Peyer's patch (tissue), 4 donors: ENCODE measurements at regions not wholly inside any gene's neighbourhood (a gene's known extent, or its start where the extent isn't known, plus 50 kb on each side); places are given as distances from the start of the nearest gene placed in this dataset.

Source experiments
- DNase-seq, 3 donors: peaks; one replicate each; pipeline ENCODE4 v3.0.0-alpha.2; 2017 to 2019
- H3K27ac ChIP-seq, 4 donors: fragments of 200-600 bp; sonication (generic); one replicate each; pipeline ENCODE4 v1.5.1; 2016 to 2019
- H3K27me3 ChIP-seq, 2 donors: fragments of 200-600 bp; sonication (generic); one replicate each; pipeline ENCODE4 v1.5.1; 2019
- H3K36me3 ChIP-seq, 3 donors: fragments of 200-600 bp; sonication (generic); one replicate each; pipeline ENCODE4 v1.5.1; 2016 to 2019
- H3K4me1 ChIP-seq, 4 donors: fragments of 200-600 bp; sonication (generic); one replicate each; pipeline ENCODE4 v1.5.1; 2016 to 2019
- H3K4me3 ChIP-seq, 4 donors: fragments of 200-600 bp; sonication (generic); 1 replicate in 3 of 4; 2 replicates in 1 of 4; pipeline ENCODE4 v1.5.1; 2016 to 2019; ENCODE audit warnings: mild to moderate bottlenecking in 1 of 4
- H3K9me3 ChIP-seq, 4 donors: fragments of 200-600 bp; sonication (generic); one replicate each; pipeline ENCODE4 v1.5.1; 2016 to 2019; ENCODE audit warnings: mild to moderate bottlenecking in 1 of 4
- CTCF ChIP-seq, 6 experiments: fragments of 450-650 bp in 4 of 6; fragments of 200-600 bp in 2 of 6; sonication (generic) in 1 of 6; IDR thresholded peaks; one replicate each; pipeline ENCODE4 v1.5.1; 2017 to 2019; ENCODE audit warnings: antibody characterized with exemption in 6 of 6, mild to moderate bottlenecking in 3 of 6, moderate library complexity in 1 of 6
- POLR2A ChIP-seq, 2 donors: fragments of 450-650 bp; IDR thresholded peaks; one replicate each; pipeline ENCODE4 v1.5.1; 2017; ENCODE audit warnings: antibody characterized with exemption in 2 of 2, mild to moderate bottlenecking in 2 of 2, moderate library complexity in 2 of 2

GRCh38 chr4:96012687-96013086, 172.8 kb downstream of the PDHA2 start:
- no peak for DNase-seq
- Histone ChIP-seq H3K36me3 (no peaks in the 10 kb centered on the region), H3K9me3 (no peaks in the 10 kb centered on the region), H3K27me3 (no peaks in the 10 kb centered on the region), H3K4me1 (no peaks in the 10 kb centered on the region), H3K27ac (no peak overlapping the region), H3K4me3 (no peak overlapping the region)
- no peak for TF ChIP-seq CTCF (IDR thresholded peaks at IDR 0.05)
- no peak for TF ChIP-seq POLR2A (IDR thresholded peaks at IDR 0.05)

DNA sequence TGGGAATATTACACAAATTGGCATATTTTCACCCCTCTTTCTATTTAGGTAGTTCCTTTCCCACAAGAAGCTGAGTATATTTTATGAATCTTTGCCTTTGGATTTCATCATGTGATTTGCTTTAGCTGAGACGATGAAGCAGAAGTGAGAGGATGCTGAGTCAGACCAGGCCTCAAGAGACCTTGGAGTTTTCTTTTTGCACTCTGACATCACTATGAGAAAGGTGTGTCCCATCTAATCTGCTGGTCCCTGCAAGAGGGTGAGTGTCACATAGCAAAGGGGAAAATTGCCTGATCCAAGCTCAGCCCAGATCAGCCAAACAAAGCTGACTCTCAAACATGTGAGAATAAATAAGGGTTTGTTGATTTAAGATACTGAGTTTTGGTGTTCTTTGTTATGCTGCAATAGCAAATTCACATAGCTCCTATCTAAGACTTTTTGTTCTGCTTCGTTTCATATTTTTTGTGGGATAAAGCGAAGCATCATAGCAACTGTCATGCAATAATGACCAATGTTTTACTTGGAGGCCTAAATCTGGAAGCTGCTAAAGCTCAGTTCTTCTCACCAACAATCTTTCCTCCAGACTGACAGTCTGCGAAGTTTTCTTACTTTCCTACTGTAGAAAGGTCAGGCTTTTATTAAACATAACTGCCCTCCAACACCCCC, 176.9 kb downstream of the PDHA2 start:
- Histone ChIP-seq H3K4me3 (no peak overlapping the region), H3K27ac (no peak overlapping the region), H3K4me1 (no peaks in the 10 kb centered on the region), H3K9me3 (no peaks in the 10 kb centered on the region), H3K36me3 (no peaks in the 10 kb centered on the region), H3K27me3 (no peaks in the 10 kb centered on the region)
- no peak for DNase-seq
- TF ChIP-seq CTCF (IDR thresholded peaks at IDR 0.05) (no peak), POLR2A (IDR thresholded peaks at IDR 0.05) (no peak)

- Histone ChIP-seq H3K9me3 (peaks cover 0 to 7% (median 0%) of the 10 kb centered on the region in 4 donors), H3K27ac (no peak overlapping the region), H3K36me3 (no peaks in the 10 kb centered on the region), H3K27me3 (no peaks in the 10 kb centered on the region), H3K4me3 (no peak overlapping the region), H3K4me1 (no peaks in the 10 kb centered on the region)
- TF ChIP-seq POLR2A (IDR thresholded peaks at IDR 0.05) = no peak
- TF ChIP-seq CTCF (IDR thresholded peaks at IDR 0.05) = no peak
- no peak for DNase-seq
Measured at GRCh38 chr4:96025011-96025410, 185.1 kb downstream of the PDHA2 start.

DNA sequence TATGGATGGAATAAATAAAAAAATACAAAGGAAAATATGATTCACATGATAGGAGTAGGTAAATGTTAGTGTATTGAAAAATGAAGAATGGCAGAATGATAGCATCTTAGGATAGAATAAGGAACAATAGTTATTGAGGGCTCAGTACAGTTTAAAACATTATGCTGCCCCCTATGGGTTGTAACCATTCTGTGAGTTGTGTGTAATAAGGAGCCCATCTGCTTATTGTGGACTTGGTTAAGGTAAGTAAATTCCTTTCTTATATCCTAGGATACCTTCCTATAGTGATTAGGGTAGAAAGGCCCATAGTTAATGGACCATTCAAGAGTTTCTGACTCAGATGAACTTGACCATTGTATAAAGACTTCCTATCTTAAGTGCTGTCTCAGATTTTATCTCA, 195.8 kb downstream of the PDHA2 start:
- Histone ChIP-seq H3K27me3 (no peaks in the 10 kb centered on the region), H3K4me3 (no peak overlapping the region), H3K9me3 (no peaks in the 10 kb centered on the region), H3K27ac (no peak overlapping the region), H3K36me3 (no peaks in the 10 kb centered on the region), H3K4me1 (no peaks in the 10 kb centered on the region)
- peak in 1 of 6 experiments; percentile 6 for TF ChIP-seq CTCF (IDR thresholded peaks at IDR 0.05)
- TF ChIP-seq POLR2A (IDR thresholded peaks at IDR 0.05) = no peak
- DNase-seq = no peak

DNA sequence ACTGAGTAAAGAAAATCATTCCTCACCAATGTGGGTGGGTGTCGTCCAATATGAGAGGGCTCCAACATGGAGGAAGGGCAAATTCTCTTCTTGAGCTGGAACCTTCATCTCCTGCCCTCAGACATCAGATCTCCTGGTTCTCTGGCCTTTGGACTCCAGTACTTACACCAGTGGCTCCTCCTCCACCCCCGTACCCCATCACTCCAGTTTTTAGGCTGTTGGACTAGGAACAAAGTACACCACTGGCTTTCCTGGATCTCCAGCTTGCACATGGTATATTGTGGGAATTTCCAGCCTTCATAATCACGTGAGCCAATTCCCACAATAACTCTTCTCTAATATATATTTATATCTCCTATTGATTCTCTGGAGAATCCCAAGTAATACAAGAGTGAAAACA, 196.9 kb downstream of the PDHA2 start:
- no peaks in the 10 kb centered on the region for H3K27me3 ChIP-seq

More for the DNA sequence above, 196.9 kb downstream of the PDHA2 start:
- DNase-seq = no peak
- Histone ChIP-seq H3K9me3 (no peaks in the 10 kb centered on the region), H3K36me3 (no peaks in the 10 kb centered on the region), H3K27ac (no peak overlapping the region), H3K4me3 (no peak overlapping the region), H3K4me1 (no peaks in the 10 kb centered on the region)
- TF ChIP-seq POLR2A (IDR thresholded peaks at IDR 0.05) (no peak), CTCF (IDR thresholded peaks at IDR 0.05) (no peak)
